Fibroblast of lung (primary cell): ENCODE measurements at regions not wholly inside any gene's neighbourhood (a gene's known extent, or its start where the extent isn't known, plus 50 kb on each side); places are given as distances from the start of the nearest gene placed in this dataset.
"Not testable (repeated sequence)": the region's sequence is repeated elsewhere in the genome, so short reads cannot be mapped to it uniquely, and the experiment has no call there.

Source experiments
- CTCF ChIP-seq, 2 donors: IDR thresholded peaks in 1 of 2; conservative IDR thresholded peaks in 1 of 2; 1 replicate in 1 of 2; 2 replicates in 1 of 2; pipeline ENCODE4 v1.5.1; 2011 to 2012; ENCODE audit warnings: low read length in 2 of 2, control low read depth in 1 of 2, inconsistent platforms in 1 of 2, low read depth in 1 of 2, mild to moderate bottlenecking in 1 of 2
- EZH2 ChIP-seq: IDR thresholded peaks from 2 replicates; pipeline ENCODE4 v1.5.1; 2012; ENCODE audit warnings: low read length, control low read depth, mild to moderate bottlenecking; ENCODE audit errors: missing control alignments

- TF ChIP-seq CTCF (conservative IDR thresholded peaks at IDR 0.05 in 1 of 2, IDR thresholded peaks at IDR 0.05 in 1 of 2; ENCODE audit: low read depth in 1 of 2, low read length in 2 of 2); EZH2: not testable (repeated sequence)
These were observed 222.5 kb upstream of the TTC29 start for GRCh38 chr4:147168200-147168599.
